ENCODE measurements at regions not wholly inside any gene's neighbourhood (a gene's known extent, or its start where the extent isn't known, plus 50 kb on each side); places are given as distances from the start of the nearest gene placed in this dataset.
"Not testable (repeated sequence)": the region's sequence is repeated elsewhere in the genome, so short reads cannot be mapped to it uniquely, and the experiment has no call there.

- H3K27ac ChIP-seq = no peak overlapping the region
- TF ChIP-seq CTCF (conservative IDR thresholded peaks at IDR 0.05) = no peak
Observed at GRCh38 chrY:18993480-18993879, 219.9 kb upstream of the HSFY2 start.

- not testable (repeated sequence) for H3K27ac ChIP-seq
Observed at GRCh38 chrY:18992684-18993083, 219.1 kb upstream of the HSFY2 start.

- no peak for TF ChIP-seq CTCF (conservative IDR thresholded peaks at IDR 0.05)
- H3K27ac ChIP-seq = no peak overlapping the region
Observed at GRCh38 chrY:18989356-18989755, 215.8 kb upstream of the HSFY2 start.

- H3K27ac ChIP-seq = no peak overlapping the region
- no peak for TF ChIP-seq CTCF (conservative IDR thresholded peaks at IDR 0.05)
Observed at GRCh38 chrY:18966001-18966400, 192.5 kb upstream of the HSFY2 start.

DNA sequence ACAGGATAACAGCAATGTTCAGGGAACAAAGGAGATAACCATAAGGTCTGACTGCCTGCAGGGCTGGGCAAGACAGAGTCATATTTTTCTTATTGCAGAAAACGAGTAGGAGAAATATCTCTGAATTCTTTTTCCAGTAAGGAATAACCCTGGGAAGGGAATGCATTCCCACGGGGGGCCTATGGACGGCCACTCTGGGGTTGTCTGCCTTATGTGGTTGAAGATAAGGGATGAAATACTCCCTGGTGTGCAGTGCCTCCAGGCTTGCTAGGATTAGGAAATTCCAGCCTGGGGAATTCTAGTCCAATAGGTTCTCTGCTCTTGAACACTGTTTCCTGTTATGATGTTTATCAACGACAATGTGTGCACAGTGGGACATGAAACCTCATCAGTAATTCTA lies 185.3 kb upstream of the HSFY2 start:
- H3K27ac ChIP-seq = no peak overlapping the region
- no peak for TF ChIP-seq CTCF (conservative IDR thresholded peaks at IDR 0.05)

DNA sequence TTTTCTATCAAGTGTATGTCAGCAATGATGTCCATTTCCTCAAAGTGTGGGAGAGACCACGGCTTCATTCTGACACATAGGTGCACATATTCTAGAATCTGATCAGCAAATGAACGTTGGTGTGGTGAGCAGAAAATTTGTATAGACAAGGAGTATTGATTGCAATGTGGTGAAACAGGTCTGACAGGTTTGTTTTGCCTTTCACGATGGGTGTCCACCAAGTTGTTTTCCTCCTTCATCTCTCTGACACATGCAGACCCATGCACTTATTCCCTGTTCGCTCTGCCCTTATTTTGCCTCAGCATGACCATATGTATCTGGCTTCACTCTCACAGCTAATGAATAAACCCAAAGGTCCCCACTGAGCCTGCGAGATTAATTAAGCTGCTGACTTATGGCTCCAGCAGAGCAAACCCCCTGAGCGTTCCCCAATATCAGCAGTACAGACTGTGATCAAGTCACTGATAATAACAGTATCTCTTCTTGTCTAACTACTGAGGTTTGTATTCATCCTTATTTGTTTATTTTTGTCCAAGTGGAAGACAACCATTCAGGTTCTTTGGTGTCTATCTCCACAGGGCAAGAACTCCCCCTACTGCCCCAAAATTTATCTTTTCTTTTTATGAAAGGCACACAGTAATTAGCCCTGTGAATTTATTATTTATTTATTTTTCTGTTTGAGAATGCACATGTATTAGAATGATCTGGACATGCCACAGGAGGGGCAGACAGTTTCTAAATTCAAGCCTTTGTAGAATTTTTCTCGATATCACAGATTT lies 178.3 kb upstream of the HSFY2 start:
- no peak overlapping the region for H3K27ac ChIP-seq
- no peak for TF ChIP-seq CTCF (conservative IDR thresholded peaks at IDR 0.05)

DNA sequence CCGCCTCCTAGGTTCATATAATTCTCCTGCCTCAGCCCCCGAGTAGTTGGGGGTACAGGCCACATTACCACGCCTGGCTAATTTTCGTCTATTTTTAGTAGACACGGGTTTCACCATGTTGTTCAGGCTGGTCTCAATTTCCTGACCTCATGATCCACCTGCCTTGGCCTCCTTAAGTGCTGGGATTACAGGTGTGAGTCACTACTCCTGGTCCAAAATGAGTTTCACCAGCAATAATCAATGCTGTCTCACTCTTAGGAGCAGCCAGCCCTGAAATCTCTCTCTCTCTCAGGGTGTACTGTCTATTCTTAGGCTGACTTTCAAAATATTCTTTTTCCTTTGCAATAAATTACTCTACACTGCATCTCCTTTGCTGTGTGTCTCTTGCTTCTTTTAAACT lies 177.5 kb upstream of the HSFY2 start:
- TF ChIP-seq CTCF (conservative IDR thresholded peaks at IDR 0.05) = no peak
- no peak overlapping the region for H3K27ac ChIP-seq

GRCh38 chrY:18936831-18937230 lies 163.3 kb upstream of the HSFY2 start:
- no peak for TF ChIP-seq CTCF (conservative IDR thresholded peaks at IDR 0.05)

More at GRCh38 chrY:18936831-18937230, 163.3 kb upstream of the HSFY2 start:
- H3K27ac ChIP-seq = no peak overlapping the region
